ENCODE measurements at regions not wholly inside any gene's neighbourhood (a gene's known extent, or its start where the extent isn't known, plus 50 kb on each side); places are given as distances from the start of the nearest gene placed in this dataset.
"Not testable (repeated sequence)": the region's sequence is repeated elsewhere in the genome, so short reads cannot be mapped to it uniquely, and the experiment has no call there.

DNA sequence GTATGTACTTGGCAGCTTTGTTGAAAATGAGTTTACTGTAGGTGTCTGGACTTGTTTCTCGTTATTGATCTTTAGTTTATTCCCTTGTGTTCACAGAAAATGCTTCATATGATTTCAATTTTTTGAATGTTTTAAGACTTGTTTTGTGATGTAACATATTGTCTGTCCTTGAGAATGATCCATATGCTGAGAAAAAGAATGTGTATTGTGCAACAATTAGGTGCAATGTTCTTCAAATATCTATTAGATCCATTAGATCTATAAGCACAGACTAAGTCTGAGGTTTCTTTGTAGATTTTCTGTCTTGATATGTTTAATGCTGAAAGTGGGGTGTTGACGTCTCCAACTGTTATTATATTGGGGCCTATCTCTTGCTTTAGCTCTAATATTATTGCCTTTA, 879.6 kb upstream of the LRFN5 start:
- H3K9me3 ChIP-seq (replicated peaks), result no peaks in the 10 kb centered on the region
- H3K4me1 ChIP-seq (replicated peaks), result no peaks in the 10 kb centered on the region
- H3K27me3 ChIP-seq (replicated peaks), result no peaks in the 10 kb centered on the region
- no peak for DNase-seq (ENCODE audit: low read depth in 1 of 2, low spot score in 2 of 2)
- no peak overlapping the region for H3K27ac ChIP-seq
- H3K36me3 ChIP-seq, result no peaks in the 10 kb centered on the region
- no peak overlapping the region for H3K4me3 ChIP-seq

- Histone ChIP-seq H3K4me1 (replicated peaks) (no peaks in the 10 kb centered on the region), H3K36me3 (no peaks in the 10 kb centered on the region), H3K9me3 (replicated peaks) (no peaks in the 10 kb centered on the region; the same call in 1 of the 2 replicates), H3K4me3 (no peak overlapping the region), H3K27ac (no peak overlapping the region), H3K27me3 (replicated peaks) (no peaks in the 10 kb centered on the region)
- no peak for DNase-seq (ENCODE audit: low read depth in 1 of 2, low spot score in 2 of 2)
Observed at GRCh38 chr14:40713387-40713786, 893.3 kb upstream of the LRFN5 start.

GRCh38 chr14:40697231-40697630, 909.4 kb upstream of the LRFN5 start:
- no peaks in the 10 kb centered on the region for H3K4me1 ChIP-seq (replicated peaks)
- H3K36me3 ChIP-seq, result no peaks in the 10 kb centered on the region
- no peaks in the 10 kb centered on the region for H3K27me3 ChIP-seq (replicated peaks)
- H3K27ac ChIP-seq, result no peak overlapping the region
- no peak overlapping the region for H3K4me3 ChIP-seq
- H3K9me3 ChIP-seq (replicated peaks), result no peaks in the 10 kb centered on the region
- no peak for DNase-seq (ENCODE audit: low read depth in 1 of 2, low spot score in 2 of 2)

- DNase-seq (ENCODE audit: low read depth in 1 of 2, low spot score in 2 of 2), result no peak
- no peak overlapping the region for H3K4me3 ChIP-seq
- no peaks in the 10 kb centered on the region for H3K9me3 ChIP-seq (replicated peaks)
- H3K27me3 ChIP-seq (replicated peaks), result no peaks in the 10 kb centered on the region
- no peaks in the 10 kb centered on the region for H3K36me3 ChIP-seq
- H3K4me1 ChIP-seq (replicated peaks), result no peaks in the 10 kb centered on the region
- no peak overlapping the region for H3K27ac ChIP-seq
Observed at GRCh38 chr14:40694023-40694422, 912.7 kb upstream of the LRFN5 start.

- Histone ChIP-seq H3K27ac (no peak overlapping the region), H3K4me1 (replicated peaks) (no peaks in the 10 kb centered on the region), H3K27me3 (replicated peaks) (no peaks in the 10 kb centered on the region)
Observed at GRCh38 chr14:40691066-40691465, 915.6 kb upstream of the LRFN5 start.

GRCh38 chr14:40685764-40686163, 920.9 kb upstream of the LRFN5 start:
- no peaks in the 10 kb centered on the region for H3K4me1 ChIP-seq (replicated peaks)
- H3K27me3 ChIP-seq (replicated peaks), result no peaks in the 10 kb centered on the region
- H3K9me3 ChIP-seq (replicated peaks), result no peaks in the 10 kb centered on the region
- no peak for DNase-seq (ENCODE audit: low read depth in 1 of 2, low spot score in 2 of 2)
- no peaks in the 10 kb centered on the region for H3K36me3 ChIP-seq
- H3K27ac ChIP-seq, result no peak overlapping the region
- no peak overlapping the region for H3K4me3 ChIP-seq

More at GRCh38 chr14:40691066-40691465, 915.6 kb upstream of the LRFN5 start:
- no peak overlapping the region for H3K4me3 ChIP-seq
- H3K9me3 ChIP-seq (replicated peaks), result no peaks in the 10 kb centered on the region
- H3K36me3 ChIP-seq, result no peaks in the 10 kb centered on the region
- DNase-seq (ENCODE audit: low read depth in 1 of 2, low spot score in 2 of 2), result no peak

DNA sequence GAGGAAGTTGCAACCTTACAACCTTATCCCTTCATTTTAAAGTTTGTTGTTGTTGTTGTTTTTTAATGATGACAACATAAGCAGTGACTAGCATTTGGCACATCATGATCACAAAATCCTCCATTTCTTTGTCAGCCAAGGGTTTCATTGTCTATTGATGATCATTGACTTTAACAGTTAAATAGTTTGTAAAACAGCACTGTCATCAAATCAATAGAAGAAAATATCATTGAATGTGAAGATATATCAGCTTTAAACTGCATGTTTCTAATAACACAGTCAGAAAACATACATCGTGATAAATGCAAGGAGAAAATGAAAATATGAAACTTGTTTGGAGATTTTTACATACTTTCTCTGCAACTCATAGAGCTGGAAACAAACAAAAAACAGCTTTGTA, 922.3 kb upstream of the LRFN5 start:
- Histone ChIP-seq H3K27ac (no peak overlapping the region), H3K4me1 (replicated peaks) (no peaks in the 10 kb centered on the region), H3K27me3 (replicated peaks) (no peaks in the 10 kb centered on the region), H3K36me3 (no peaks in the 10 kb centered on the region), H3K4me3 (no peak overlapping the region), H3K9me3 (replicated peaks) (no peaks in the 10 kb centered on the region)
- no peak for DNase-seq (ENCODE audit: low read depth in 1 of 2, low spot score in 2 of 2)

- Histone ChIP-seq H3K27me3 (replicated peaks) (no peaks in the 10 kb centered on the region), H3K27ac (no peak overlapping the region), H3K9me3 (replicated peaks) (no peaks in the 10 kb centered on the region), H3K4me3 (no peak overlapping the region), H3K36me3 (no peaks in the 10 kb centered on the region), H3K4me1 (replicated peaks) (no peaks in the 10 kb centered on the region)
- DNase-seq (ENCODE audit: low read depth in 1 of 2, low spot score in 2 of 2), result no peak
Observed at GRCh38 chr14:40682131-40682913, 924.4 kb upstream of the LRFN5 start.

GRCh38 chr14:40679256-40679655, 927.4 kb upstream of the LRFN5 start:
- no peaks in the 10 kb centered on the region for H3K9me3 ChIP-seq (replicated peaks)
- H3K4me3 ChIP-seq, result no peak overlapping the region
- H3K27me3 ChIP-seq (replicated peaks), result no peaks in the 10 kb centered on the region
- H3K27ac ChIP-seq, result no peak overlapping the region
- no peaks in the 10 kb centered on the region for H3K36me3 ChIP-seq
- no peak for DNase-seq (ENCODE audit: low read depth in 1 of 2, low spot score in 2 of 2)
- no peaks in the 10 kb centered on the region for H3K4me1 ChIP-seq (replicated peaks)

GRCh38 chr14:40677206-40677605, 929.5 kb upstream of the LRFN5 start:
- not testable (repeated sequence) for DNase-seq (ENCODE audit: low read depth in 1 of 2, low spot score in 2 of 2); H3K36me3 ChIP-seq; H3K4me1 ChIP-seq (replicated peaks); H3K9me3 ChIP-seq (replicated peaks); H3K4me3 ChIP-seq; H3K27me3 ChIP-seq (replicated peaks); H3K27ac ChIP-seq

DNA sequence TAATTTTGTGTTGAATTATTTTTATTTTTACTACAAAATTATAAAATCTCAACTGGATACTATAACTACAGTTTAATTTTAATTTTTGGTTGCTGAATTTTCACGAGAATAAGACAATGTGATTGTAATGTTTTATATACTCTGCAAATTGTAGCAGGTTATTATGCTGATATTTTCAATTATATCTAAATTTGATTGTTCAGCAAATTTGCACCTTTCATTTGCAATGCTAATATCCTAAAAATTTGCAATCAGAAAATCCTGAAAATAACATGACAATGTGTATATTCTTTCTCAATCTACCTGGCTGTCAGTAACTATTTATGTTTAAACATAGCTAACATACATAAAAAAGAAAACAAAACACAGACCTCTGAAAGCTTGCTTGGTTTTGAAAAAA, 932.2 kb upstream of the LRFN5 start:
- Histone ChIP-seq H3K4me1 (replicated peaks) (no peaks in the 10 kb centered on the region), H3K27ac (no peak overlapping the region), H3K4me3 (no peak overlapping the region), H3K36me3 (no peaks in the 10 kb centered on the region), H3K27me3 (replicated peaks) (no peaks in the 10 kb centered on the region), H3K9me3 (replicated peaks) (no peaks in the 10 kb centered on the region)
- no peak for DNase-seq (ENCODE audit: low read depth in 1 of 2, low spot score in 2 of 2)

DNA sequence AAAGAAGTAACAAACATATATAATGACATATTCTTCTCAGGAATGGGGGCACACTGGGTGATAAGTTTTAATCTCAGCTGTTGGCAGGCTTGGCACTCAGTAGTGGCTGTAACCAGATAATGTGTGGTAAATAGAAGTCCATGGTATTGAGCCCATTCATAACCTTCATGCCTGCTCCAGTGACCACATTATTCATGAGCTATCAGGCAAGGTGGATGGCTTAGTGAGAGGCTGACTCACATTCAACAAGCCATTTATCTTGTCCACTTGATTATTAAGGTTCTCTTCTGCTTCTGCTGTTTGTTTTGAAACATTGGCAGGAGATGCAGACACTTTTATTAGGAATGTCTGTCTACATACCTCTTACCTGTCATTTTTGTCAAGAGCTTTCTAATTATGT, 950.4 kb upstream of the LRFN5 start:
- no peak overlapping the region for H3K27ac ChIP-seq
- H3K4me1 ChIP-seq (replicated peaks), result no peaks in the 10 kb centered on the region
- no peaks in the 10 kb centered on the region for H3K36me3 ChIP-seq
- H3K27me3 ChIP-seq (replicated peaks), result no peaks in the 10 kb centered on the region
- no peak for DNase-seq (ENCODE audit: low read depth in 1 of 2, low spot score in 2 of 2)
- H3K4me3 ChIP-seq, result no peak overlapping the region
- no peaks in the 10 kb centered on the region for H3K9me3 ChIP-seq (replicated peaks)

DNA sequence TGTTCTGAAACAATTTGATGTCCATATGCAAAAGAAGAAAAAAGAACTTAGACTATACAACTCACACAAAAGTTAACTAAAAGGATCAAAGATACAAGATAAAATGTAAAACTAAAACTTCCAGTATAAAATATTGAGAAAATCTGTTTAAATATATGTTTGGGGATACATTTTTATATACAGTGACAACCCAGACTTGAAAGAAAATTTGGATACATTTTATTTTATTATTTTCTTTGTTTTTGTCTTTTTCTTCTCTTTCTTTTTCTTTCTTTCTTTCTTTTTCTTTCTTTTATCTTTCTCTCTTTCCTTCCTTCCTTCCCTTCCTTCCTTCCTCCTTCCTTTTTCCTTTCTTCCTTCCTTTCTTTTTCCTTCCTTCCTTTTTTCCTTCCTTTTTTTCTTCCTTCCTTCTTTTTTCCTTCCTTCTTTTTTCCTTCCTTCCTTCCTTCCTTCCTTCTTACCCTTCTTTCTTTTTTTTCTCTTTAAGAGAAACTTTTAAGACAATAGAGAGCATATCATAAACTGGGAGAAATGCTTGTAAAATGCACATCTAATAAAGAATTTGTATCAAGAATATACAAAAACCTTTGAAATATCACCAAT, 954.5 kb upstream of the LRFN5 start:
- no peaks in the 10 kb centered on the region for H3K27me3 ChIP-seq (replicated peaks)

DNA sequence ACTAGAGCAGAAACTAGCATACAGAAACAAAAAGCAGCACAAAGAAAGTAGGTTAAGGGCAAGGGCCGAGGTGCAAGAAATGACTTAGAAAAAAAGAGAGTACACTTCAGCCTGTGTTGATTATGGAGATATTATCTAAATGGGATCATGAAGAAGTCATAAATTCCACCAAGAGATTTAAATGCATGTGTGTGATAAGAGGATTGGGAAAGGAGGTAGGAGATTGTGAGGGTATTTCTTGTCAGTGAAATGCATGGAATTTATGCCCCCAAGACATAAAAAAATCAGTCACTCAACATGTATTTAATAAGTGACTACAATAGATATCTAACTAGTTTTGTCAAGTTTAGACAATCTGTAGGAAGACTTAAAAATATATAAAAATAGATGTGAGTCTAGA, 976.2 kb upstream of the LRFN5 start:
- H3K36me3 ChIP-seq, result no peaks in the 10 kb centered on the region
- no peaks in the 10 kb centered on the region for H3K27me3 ChIP-seq (replicated peaks)
- no peak overlapping the region for H3K27ac ChIP-seq
- no peak overlapping the region for H3K4me3 ChIP-seq
- H3K9me3 ChIP-seq (replicated peaks), result no peaks in the 10 kb centered on the region
- no peaks in the 10 kb centered on the region for H3K4me1 ChIP-seq (replicated peaks)
- DNase-seq (ENCODE audit: low read depth in 1 of 2, low spot score in 2 of 2), result no peak

More for the DNA sequence above, 954.5 kb upstream of the LRFN5 start:
- no peaks in the 10 kb centered on the region for H3K36me3 ChIP-seq
- no peak for DNase-seq (ENCODE audit: low read depth in 1 of 2, low spot score in 2 of 2)
- no peaks in the 10 kb centered on the region for H3K9me3 ChIP-seq (replicated peaks)
- H3K4me3 ChIP-seq, result no peak overlapping the region
- no peak overlapping the region for H3K27ac ChIP-seq
- no peaks in the 10 kb centered on the region for H3K4me1 ChIP-seq (replicated peaks)
